GM18867 (cell line): ENCODE measurements at regions not wholly inside any gene's neighbourhood (a gene's known extent, or its start where the extent isn't known, plus 50 kb on each side); places are given as distances from the start of the nearest gene placed in this dataset.

Source experiments
- ATAC-seq: cut with Tn5 transposase; IDR thresholded peaks from one replicate; pipeline ENCODE4 v1.9.1; 2021; ENCODE audit warnings: mild to moderate bottlenecking, moderate library complexity; ENCODE audit not compliant: unreplicated experiment

DNA sequence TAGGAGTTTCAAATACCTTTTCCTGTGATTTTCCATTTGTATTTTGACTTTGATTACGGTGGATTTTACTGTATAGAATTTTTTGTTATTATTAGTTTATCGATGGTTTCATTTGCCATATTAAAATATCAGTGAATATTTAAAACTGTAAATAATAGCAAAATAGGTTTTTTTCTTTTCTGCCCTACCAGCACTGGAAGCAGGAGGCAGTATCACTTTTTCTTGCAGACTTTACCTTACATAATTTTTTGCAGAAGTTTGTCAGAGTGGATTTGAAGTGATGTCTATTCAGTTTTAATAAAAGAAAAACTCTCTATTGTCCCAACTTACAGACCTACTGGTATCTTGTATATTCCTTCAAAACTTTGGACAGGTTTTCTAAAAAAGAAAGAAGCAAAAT, 213.6 kb downstream of the CENPF start:
- ATAC-seq = no peak

DNA sequence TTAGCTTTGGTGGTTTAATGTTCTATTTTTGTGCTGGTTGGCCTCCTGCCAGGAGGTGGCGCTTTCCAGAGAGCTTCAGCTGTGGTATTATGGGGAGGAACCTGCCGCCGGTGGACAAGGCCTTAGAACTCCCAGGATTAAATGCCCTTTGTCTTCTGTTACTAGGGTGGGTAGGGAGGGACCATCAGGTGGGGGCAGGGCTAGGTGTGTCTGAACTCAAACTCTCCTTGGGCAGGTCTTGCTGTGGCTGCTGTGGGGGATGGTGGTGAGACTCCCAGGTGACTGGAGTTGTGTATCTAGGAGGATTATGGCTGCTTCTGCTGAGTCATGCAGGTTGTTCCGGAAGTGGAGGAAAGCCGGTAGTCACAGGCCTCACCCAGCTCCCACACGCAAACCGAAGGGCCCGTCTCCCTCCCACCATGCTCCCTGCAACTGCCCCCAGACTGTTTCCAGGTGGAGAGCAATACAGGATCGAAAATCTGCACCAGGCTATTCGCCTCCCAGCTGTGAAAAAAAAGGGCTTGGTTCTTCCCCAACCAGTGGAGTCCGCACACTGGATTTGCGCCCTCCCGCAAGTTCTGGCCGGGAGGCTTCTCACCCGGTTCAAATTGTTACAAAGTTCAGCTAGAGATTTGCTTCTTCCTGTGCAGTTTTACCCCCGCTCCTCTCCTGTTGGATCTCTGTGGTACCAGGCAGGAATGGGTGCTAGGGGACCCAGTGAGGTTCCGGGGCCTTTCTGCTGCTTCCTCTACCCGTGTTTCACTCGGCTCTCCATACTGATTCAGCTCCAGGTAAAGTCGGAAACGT, 220.5 kb downstream of the CENPF start:
- ATAC-seq = no peak

DNA sequence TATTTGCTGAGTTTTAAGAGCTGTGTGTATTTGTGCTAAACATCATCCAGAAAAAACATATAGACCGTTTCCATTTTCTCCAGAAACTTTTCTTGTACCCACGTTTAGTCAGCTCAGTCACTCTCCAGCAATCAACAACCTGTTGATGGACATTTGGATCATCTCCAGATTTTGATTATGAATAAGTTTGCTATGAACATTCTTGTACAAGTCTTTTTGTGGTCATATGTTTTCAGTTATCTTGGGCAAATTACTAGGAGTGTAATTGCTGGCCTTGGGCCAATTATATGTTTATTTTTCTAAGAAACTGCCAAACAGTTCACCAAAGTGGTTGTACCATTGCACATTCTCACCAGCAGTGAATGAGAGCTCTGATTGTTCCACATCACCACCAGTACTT, 221.8 kb downstream of the CENPF start:
- no peak for ATAC-seq

DNA sequence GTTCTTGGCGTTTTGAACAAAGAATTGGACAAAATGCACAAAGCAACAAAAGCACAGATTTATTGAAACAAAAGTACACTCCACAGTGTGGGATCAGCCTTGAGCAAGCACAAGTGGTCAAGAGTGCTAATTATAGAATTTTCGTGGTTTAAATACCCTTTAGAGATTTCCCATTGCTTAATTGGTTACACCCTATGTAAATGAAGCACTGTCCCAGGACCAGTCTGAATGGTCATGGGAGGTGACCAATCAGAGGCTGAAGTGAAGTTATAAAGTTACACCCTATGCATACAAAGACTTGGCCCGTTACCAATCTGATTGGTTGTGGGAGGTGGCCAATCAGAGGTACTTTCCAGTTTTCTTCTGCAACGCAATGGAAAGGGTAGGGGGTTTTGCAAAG, 223.6 kb downstream of the CENPF start:
- ATAC-seq = no peak

DNA sequence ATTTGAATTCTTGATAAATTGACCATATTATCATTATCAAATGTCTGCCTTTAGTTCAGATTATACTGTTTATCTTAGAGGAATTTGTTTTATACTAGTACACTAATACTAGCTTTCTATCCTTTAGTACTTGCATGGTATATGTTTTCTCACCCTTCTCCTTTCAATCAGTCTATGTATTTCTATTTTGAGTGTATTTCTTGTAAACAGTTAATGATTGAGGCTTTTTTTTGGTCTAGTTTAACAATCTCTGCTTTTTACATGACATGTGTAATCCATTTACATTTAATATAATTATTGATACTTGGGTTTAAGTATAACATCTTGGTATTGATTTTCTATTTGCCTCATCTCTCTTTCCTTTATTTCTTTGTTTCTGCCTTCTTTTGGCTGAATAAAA, 224.9 kb downstream of the CENPF start:
- no peak for ATAC-seq

DNA sequence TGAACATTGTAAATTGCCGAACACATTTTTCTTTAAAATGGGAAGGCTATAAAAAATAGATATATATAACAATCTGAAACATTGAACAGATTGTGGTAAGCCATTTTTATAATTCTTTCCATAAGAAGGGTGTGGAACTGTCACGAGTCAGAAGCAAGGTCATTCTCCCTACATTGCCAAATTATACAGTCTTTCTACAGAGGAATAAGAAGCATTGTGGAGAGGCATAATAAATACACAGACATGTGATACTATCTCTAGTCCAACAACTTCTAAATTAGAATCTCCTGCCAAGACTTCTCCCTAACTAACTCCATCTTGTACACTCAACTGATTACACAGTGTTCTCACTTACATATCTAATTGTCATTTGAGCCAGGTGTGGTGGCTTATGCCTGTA, 227.9 kb downstream of the CENPF start:
- no peak for ATAC-seq

DNA sequence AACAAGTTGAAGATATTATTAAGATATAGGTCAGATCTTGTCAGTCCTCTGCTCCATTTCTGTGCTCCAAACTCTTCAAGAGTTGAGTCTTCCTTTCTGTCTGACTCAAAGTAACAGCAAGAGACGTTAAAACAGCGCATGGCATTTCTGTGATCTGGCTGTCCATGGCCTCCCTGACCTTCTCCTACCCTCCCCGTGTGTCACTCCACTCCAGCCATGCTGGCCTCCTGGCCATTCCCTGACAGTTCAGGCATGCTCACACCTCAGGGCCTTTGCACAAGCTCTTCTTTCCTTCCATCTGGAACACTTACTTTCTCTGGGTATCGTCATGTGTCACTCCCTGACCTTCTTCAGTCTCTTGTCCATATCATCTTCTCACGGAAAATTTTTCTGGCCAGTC, 229.0 kb downstream of the CENPF start:
- no peak for ATAC-seq

DNA sequence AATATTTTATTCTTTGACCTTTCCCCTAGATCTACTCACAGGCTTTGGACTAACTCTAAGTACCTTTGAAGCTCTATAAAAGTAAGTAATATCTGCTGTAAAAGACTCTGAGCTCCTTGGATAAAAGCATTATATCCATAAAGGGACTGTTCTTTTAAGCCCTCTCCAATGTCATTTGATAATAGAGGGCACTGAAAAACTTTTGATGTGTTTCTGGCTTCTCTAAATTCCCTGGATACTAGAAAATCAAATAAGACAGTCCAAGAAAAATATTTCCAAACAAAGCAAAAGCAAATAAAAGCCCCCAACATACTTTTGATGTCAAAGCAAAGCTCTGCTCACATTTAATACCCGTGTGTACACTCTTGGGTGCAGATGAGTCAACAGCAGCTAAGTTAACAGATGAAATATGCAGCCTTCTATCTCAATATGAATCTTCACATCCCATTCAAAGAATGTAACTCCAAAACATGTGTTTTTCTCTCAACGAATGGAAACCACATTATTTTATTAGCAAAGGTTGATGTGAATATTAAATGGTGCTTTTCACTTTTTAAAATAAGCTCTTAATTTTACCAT, 230.3 kb downstream of the CENPF start:
- no peak for ATAC-seq

DNA sequence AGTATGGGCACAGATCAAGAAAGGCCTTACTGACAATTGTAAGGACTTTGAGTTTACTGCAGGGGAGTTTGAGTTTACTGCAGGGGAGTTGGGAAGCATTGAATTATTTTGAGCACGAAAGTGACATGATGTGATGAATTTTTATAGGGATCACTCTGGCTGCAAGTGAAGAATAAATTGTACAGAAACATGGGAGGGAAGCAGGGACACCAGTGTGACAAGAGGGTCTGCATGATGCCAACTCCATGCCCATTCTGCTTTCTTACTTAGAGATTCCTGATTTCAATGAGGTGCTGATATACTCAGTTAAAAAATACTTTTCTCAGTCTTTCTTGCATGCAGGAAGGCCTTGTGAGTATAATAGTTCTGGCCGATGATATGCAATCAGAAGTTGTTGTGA, 234.4 kb downstream of the CENPF start:
- ATAC-seq = no peak

DNA sequence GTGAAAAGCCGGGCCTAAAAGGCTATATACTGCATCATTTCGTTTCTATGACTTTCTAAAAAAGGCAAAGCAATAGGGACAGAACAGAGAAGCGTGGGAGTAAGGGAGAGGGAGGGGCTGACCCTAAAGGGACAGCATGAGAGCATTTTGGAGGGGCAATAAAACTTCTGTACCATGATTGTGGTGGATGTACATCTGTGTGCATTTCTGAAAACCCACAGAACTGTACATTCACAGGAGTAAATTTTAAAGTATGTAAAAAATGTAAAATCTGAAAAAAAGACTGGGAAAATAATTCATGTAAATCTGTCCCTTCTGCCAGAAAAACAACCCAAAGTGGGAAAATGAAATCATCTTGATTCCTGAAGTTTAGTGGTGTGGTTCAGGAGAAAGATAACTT, 235.4 kb downstream of the CENPF start:
- ATAC-seq = no peak

DNA sequence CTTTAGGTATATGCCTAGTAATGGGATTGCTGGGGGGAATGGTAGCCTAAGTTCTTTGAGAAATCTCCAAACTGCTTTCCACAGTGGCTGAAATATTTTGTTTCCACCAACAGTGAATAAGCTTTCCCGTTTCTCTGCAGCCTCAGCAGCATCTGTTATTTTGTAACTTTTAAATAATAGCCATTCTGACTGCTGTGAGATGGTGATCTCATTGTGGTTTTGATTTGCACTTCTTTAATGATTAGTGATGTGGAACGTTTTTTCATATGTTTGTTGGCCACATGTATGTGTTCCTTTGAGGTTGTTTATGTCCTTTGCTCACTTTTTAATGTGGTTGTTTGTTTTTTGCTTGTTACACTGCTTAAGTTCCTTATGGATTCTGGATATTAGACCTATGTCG, 237.4 kb downstream of the CENPF start:
- ATAC-seq = no peak

DNA sequence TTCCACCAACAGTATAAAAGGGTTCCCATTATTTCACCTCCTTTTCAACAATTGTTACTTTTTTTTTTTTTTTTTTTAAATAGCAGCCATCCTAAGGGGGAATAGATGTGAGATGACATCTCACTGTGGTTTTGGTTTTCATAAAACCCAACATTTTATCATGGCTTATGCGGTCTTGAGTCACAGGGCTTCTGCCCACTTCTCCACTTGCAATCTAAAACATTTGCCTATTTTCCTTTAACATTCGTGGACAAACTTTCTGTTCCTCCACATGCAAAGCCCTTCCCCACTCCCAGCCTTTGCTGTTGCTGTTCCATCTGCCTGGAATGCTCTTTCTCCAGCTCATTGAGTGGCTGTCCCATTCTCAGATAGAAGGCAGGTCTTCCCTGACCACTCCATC, 239.7 kb upstream of the KCNK2 start:
- ATAC-seq = no peak

DNA sequence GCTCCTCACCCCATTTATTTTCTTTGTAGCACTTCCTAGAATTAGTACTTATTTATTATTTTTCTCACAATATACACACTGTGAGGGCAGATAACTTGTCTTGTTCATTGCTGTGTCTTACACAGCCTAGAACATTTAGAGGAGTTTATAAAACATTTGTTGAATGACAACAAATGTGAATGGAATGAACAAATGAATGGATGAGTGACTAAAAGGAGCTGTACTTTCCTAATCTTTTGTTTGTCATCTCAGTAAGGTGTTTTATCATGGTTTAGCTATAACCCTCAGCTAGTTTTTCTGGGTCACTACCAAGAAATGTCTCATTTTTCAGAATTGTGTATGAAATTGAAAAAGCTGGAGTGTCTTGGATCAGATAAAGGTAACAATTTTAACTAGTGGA, 239.3 kb upstream of the KCNK2 start:
- ATAC-seq = no peak

DNA sequence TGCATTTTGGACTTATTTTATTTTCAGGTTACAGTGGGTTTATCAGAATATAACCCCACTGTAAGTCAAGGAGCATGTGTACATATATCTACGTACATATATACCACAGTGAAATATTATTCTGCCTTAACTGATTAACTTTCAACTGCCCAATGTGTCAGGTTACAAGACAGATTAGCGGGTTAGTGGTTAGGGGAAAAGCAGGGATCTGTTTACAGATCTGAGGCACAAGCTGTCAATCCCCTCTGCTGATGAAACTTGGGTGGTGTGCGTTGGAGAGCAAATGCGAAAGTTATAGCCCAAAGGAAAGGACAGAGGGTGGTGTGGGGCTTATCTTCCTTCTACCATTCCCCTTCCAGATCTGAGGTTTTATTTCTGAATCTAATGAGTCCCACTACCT, 238.2 kb upstream of the KCNK2 start:
- no peak for ATAC-seq

DNA sequence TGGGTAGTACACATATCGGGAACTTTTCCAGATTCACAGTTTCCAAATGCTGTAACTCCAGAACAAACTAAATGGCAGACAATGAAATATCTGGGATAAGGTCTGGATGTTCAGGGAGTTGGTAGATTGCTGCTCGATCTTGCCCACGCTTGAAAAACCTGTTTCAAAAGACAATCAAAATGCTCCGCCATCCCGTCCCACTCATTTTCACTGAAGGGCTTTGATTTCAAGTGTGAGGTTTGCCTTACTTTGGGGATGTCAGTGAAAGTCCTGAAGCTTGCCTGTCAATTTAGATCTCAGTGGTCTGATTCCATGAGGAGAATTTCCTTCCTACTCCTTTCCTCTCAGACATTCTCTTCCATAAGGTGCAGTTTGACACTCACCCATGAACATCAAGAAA, 236.3 kb upstream of the KCNK2 start:
- no peak for ATAC-seq

DNA sequence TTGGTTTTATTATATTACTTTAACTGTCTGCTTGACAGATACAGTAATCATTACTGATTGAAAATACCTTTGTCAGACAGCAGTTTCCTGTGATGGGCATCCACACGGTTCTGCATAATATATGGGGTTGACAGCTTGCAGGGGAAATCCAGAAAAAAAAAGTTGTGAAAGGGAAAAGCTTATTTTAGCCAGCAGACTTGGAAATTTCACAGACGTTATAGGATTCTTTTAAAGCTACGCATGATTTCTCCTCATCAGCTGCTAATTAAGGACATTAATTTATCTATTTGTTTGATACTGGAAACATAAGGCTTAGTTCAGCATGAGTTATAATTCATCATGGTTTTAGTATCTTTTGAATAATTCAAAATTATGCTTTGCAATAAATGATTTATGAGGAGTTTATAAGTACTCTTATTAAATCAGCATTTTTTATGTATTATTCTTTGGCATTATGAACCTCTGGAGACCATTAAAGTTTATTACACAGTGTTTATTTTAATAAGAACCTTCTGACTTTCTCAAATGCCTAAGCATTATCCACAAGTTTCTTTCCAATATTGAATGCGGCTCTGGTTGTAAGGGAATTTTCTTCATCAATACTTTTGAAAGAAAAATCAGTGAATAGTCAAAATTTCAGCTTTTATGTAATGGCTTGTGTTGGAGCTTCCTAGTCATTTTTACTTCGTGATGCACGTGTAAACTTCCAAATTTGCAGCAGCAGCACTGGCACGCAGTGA, 235.3 kb upstream of the KCNK2 start:
- ATAC-seq = no peak

DNA sequence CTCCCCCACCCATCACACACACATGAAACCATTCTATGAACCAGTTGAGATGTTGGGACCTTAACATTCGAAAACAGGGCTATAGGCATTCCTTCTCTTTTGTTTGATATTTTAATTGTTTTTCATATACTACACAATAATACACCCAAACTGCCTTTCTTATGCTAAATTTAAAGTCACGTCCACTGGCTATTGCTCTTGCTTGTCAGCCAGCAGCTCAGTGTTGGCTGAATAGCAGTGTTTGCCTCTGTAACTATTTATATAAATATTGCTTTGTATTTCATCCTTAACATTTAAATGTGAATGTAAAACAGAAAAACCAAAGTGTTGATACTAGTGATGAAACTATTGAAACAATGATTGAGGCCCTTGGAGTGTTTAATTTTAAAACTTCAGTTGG, 234.4 kb upstream of the KCNK2 start:
- no peak for ATAC-seq

DNA sequence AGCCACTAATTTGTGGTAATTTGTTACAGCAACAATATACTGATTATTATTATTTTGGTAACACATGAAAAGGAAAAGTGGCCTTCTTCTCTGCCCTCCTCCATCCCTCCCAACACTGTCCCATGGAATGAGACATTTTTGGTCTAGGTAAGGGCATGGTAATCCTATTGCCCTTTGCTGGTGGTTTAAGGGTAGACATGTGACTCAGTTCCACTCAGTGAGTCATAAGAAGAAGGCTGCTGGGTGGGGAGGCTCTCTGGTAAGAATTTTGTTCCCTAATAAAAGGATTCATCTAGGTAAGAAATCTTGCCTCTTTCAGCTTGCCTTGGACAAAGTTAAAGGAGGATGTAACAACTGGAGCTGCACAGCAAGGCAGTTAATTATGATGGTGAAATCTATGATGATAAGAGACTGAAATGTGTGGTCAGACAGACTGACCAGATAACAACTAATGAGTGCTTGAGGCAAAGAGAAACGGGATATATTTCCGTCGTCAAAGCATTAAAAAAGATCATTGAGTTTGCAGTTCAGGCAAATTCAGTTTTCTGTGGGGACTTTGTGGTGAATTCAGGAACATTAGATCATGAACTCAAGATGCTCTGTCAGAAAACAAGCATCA, 232.0 kb upstream of the KCNK2 start:
- no peak for ATAC-seq

DNA sequence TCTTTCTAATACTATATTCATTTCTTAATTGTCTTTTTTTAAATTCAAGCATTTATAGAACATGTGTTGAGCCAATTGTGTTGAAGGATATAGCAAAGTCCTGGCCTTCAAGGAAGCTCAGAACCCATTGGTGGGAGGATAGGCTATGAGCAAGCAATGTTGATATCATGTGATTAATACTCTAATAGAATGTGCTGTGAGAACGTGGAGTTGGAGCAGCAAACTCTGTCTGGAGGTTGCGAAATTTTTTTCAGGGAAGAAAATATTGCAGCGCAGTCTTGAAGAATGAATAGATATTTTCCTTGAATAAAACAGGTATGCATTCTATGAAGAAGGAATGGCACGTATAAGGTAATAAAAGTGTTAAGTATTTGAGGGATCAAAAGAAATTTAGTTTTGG, 229.2 kb upstream of the KCNK2 start:
- ATAC-seq = no peak

DNA sequence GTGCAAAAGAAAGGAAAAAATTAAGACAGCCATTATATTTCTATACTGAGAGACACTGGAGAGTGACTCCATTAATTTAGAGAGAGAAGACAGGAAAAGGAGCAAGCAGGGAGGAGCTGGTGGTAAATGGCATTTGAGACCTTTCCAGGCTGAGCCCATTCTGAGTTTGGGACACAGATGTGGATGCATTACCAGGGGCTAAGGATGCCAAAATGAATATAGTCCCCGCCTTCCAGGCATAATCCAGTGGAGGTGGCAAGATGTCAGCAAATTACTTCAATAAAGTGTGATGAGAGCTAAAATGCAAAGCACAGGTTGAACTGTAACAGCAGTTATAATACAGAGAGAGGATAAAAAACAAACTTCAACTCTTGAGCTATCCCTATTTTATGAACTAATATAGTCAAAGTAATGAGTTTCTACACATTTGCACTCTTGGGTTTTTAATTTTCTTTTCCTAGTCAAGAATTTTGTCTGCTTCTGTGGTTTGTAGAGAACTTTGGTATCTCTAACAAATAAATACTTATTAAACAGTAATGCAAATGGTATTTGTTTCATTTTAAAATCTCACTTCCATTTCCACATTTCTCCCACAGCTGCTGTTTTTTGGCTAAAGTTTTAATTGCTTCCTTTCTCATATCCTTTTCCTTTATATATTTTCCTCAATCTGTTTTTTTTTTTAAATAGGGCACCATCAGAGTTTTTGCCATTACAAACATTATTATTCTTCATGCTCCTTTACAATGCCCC, 228.2 kb upstream of the KCNK2 start:
- no peak for ATAC-seq

DNA sequence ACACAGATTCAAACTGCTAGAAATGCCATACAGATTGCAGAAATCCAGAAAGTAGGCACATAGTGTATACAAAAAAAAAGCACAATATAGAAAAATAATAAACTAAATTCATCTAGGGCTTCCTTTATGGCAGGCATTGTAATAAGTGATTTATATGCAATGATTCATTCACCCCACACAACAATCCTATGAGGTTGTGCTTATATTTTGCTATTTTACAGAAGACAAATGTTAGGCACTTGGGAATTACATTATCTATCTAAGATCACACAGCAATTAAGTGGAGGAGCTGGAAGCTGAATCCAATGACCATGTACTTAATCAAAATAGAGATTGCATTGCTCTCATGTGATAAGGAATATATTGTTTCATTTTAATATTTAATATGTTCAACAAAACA, 225.7 kb upstream of the KCNK2 start:
- ATAC-seq = no peak
